ENCODE measurements at regions not wholly inside any gene's neighbourhood (a gene's known extent, or its start where the extent isn't known, plus 50 kb on each side); places are given as distances from the start of the nearest gene placed in this dataset.

GRCh38 chr1:201756406-201756805, 72.6 kb upstream of the IPO9 start:
- TF ChIP-seq SNAI2 (CRISPR knock-in tag; IDR thresholded peaks at IDR 0.05) (no peak), ESRRG (CRISPR knock-in tag; IDR thresholded peaks at IDR 0.05) (no peak), CSDC2 (CRISPR knock-in tag; IDR thresholded peaks at IDR 0.05) (no peak), RARB (CRISPR knock-in tag; IDR thresholded peaks at IDR 0.05) (no peak), ZFP30 (CRISPR knock-in tag; IDR thresholded peaks at IDR 0.05) (no peak)
- TF ChIP-seq, protein P1, sequence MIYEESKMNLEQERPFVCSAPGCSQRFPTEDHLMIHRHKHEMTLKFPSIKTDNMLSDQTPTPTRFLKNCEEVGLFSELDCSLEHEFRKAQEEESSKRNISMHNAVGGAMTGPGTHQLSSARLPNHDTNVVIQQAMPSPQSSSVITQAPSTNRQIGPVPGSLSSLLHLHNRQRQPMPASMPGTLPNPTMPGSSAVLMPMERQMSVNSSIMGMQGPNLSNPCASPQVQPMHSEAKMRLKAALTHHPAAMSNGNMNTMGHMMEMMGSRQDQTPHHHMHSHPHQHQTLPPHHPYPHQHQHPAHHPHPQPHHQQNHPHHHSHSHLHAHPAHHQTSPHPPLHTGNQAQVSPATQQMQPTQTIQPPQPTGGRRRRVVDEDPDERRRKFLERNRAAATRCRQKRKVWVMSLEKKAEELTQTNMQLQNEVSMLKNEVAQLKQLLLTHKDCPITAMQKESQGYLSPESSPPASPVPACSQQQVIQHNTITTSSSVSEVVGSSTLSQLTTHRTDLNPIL (CRISPR knock-in tag; IDR thresholded peaks at IDR 0.05; ENCODE audit: low read depth) = no peak
